Caco-2 (cell line): ENCODE measurements at regions not wholly inside any gene's neighbourhood (a gene's known extent, or its start where the extent isn't known, plus 50 kb on each side); places are given as distances from the start of the nearest gene placed in this dataset.

Source experiments
- BruUV-seq: library from RNA; stranded (reverse); fragments of 400-500 nt; replicated peaks from 2 replicates; lab custom pipeline; 2021; lab: Mats Ljungman, UMichigan
- CTCF ChIA-PET: fragments of 300-600 bp; sonication (Branson Sonifier 250); formaldehyde crosslinking; loops from one replicate; lab custom pipeline; 2022; ENCODE audit warnings: antibody characterized with exemption; lab: Charles Lee
- POLR2A ChIA-PET: fragments of 300-600 bp; sonication (Branson Sonifier 250); formaldehyde crosslinking; loops from one replicate; lab custom pipeline; 2022; ENCODE audit warnings: antibody characterized with exemption; lab: Charles Lee
- DNase-seq, 2 experiments: peaks; one replicate each; pipeline versions ENCODE4 v3.0.0 to v3.0.0-alpha.2; 2020 to 2022
- H3K27me3 ChIP-seq: replicated peaks from 2 replicates; pipeline ENCODE4 v1.6.0; 2011; ENCODE audit warnings: low read length; ENCODE audit not compliant: control insufficient read depth, insufficient read depth
- H3K36me3 ChIP-seq: 2 replicates; pipeline ENCODE4 v1.5.1; 2011; ENCODE audit warnings: low read length; ENCODE audit not compliant: control insufficient read depth, insufficient read depth
- H3K4me1 ChIP-seq: fragments of 250-450 bp; sonication (Bioruptor Pico); 2 replicates; pipeline ENCODE4 v1.5.1; 2020; ENCODE audit warnings: mild to moderate bottlenecking
- H3K4me3 ChIP-seq: 2 replicates; pipeline ENCODE4 v1.5.1; 2011; ENCODE audit warnings: low read depth, mild to moderate bottlenecking, control low read depth, low read length
- H3K9me3 ChIP-seq: fragments of 250-450 bp; sonication (Bioruptor Pico); 2 replicates; pipeline ENCODE4 v1.5.1; 2020; ENCODE audit warnings: mild to moderate bottlenecking, moderate library complexity
- H3K27ac Mint-ChIP-seq: one replicate; pipeline ENCODE4 v1.8.0; 2022; ENCODE audit warnings: mixed read lengths; ENCODE audit not compliant: unreplicated experiment
- H3K27me3 Mint-ChIP-seq: one replicate; pipeline ENCODE4 v1.8.0; 2022; ENCODE audit warnings: mixed read lengths; ENCODE audit not compliant: insufficient read depth, unreplicated experiment
- H3K36me3 Mint-ChIP-seq: one replicate; pipeline ENCODE4 v1.8.0; 2022; ENCODE audit warnings: mild to moderate bottlenecking, mixed read lengths; ENCODE audit not compliant: insufficient read depth, unreplicated experiment
- H3K4me1 Mint-ChIP-seq: one replicate; pipeline ENCODE4 v1.8.0; 2022; ENCODE audit warnings: low read depth, mixed read lengths; ENCODE audit not compliant: unreplicated experiment
- H3K4me3 Mint-ChIP-seq: one replicate; pipeline ENCODE4 v1.8.0; 2022; ENCODE audit warnings: mild to moderate bottlenecking, moderate library complexity, mixed read lengths; ENCODE audit not compliant: unreplicated experiment
- H3K9me3 Mint-ChIP-seq: one replicate; pipeline ENCODE4 v1.8.0; 2022; ENCODE audit warnings: mixed read lengths; ENCODE audit not compliant: unreplicated experiment
- intact Hi-C: fragments of 100-400 bp; cut with micrococcal nuclease; formaldehyde crosslinking; loops from one replicate; pipeline ENCODE4 v1.10.0; 2022; ENCODE audit not compliant: unreplicated experiment
- TF ChIP-seq, protein P1 (sequence below), 2 experiments: fragments of 200-600 bp in 1 of 2; IDR thresholded peaks; 1 replicate in 1 of 2; 2 replicates in 1 of 2; pipeline versions ENCODE4 v1.5.1 to v1.8.0; 2011 to 2022; ENCODE audit warnings: antibody characterized with exemption in 1 of 2, control low read depth in 1 of 2, inconsistent platforms in 1 of 2, low read depth in 1 of 2, low read length in 1 of 2, mild to moderate bottlenecking in 1 of 2, moderate library complexity in 1 of 2; ENCODE audit not compliant: insufficient read depth in 1 of 2, severe bottlenecking in 1 of 2, unreplicated experiment in 1 of 2

DNA sequence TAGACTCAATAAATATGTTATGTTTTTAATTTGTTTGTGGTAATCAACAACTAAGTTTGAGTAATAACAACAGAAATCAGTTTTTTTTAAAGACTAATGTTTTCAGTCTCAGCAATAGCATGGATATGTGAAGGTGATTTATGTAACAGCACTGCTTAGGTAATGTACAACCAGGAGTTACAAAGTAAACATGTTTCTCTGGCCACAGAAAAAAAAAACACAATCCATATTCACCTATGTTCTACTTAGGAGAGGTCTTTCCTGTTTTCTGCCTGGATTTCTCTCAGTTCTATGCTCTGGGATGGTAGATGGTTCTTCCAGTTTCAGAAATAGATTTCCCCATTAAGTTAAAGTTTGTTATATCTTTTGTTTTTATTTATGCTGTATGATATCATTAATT, 579.4 kb downstream of the SI start:
- H3K36me3 ChIP-seq = no peaks in the 10 kb centered on the region
- H3K9me3 ChIP-seq = no peaks in the 10 kb centered on the region
- Mint-ChIP-seq H3K4me3 (no peak overlapping the region), H3K27me3 (no peaks in the 10 kb centered on the region), H3K36me3 (no peaks in the 10 kb centered on the region), H3K27ac (no peak overlapping the region), H3K4me1 (no peaks in the 10 kb centered on the region), H3K9me3 (no peaks in the 10 kb centered on the region)
- ChIA-PET POLR2A (no interaction called here), CTCF (no interaction called here)
- no peaks in the 10 kb centered on the region for H3K27me3 ChIP-seq
- H3K4me3 ChIP-seq = no peak overlapping the region
- TF ChIP-seq, protein P1, sequence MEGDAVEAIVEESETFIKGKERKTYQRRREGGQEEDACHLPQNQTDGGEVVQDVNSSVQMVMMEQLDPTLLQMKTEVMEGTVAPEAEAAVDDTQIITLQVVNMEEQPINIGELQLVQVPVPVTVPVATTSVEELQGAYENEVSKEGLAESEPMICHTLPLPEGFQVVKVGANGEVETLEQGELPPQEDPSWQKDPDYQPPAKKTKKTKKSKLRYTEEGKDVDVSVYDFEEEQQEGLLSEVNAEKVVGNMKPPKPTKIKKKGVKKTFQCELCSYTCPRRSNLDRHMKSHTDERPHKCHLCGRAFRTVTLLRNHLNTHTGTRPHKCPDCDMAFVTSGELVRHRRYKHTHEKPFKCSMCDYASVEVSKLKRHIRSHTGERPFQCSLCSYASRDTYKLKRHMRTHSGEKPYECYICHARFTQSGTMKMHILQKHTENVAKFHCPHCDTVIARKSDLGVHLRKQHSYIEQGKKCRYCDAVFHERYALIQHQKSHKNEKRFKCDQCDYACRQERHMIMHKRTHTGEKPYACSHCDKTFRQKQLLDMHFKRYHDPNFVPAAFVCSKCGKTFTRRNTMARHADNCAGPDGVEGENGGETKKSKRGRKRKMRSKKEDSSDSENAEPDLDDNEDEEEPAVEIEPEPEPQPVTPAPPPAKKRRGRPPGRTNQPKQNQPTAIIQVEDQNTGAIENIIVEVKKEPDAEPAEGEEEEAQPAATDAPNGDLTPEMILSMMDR (IDR thresholded peaks at IDR 0.05; ENCODE audit: insufficient read depth in 1 of 2, low read depth in 1 of 2, low read length in 1 of 2, severe bottlenecking in 1 of 2, unreplicated experiment in 1 of 2) = no peak
- intact Hi-C loops = no loop called here
- H3K4me1 ChIP-seq = no peaks in the 10 kb centered on the region
- BruUV-seq = no TSS peak
- no peak for DNase-seq

DNA sequence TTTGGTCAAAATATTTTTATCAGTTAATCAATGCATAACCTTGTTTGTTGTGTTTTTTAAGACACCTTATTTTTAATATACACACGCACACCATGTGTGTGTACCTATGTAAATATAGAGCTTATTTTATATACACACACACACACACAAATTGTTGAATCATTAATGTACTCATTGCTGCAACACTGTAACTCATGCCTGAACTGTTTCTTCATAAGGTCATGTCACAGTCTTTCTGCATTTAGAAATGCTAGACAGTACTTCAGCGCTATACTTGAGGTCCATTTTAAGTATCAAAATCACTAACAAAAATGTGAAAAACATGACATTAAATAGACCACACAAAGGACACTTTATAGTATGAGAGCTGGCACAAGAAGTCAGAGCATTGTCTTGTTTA, 589.4 kb downstream of the SI start:
- no peaks in the 10 kb centered on the region for H3K4me1 ChIP-seq
- Mint-ChIP-seq H3K36me3 (no peaks in the 10 kb centered on the region), H3K4me1 (no peaks in the 10 kb centered on the region), H3K27ac (no peak overlapping the region), H3K9me3 (no peaks in the 10 kb centered on the region), H3K27me3 (no peaks in the 10 kb centered on the region), H3K4me3 (no peak overlapping the region)
- TF ChIP-seq, protein P1 (IDR thresholded peaks at IDR 0.05; ENCODE audit: insufficient read depth in 1 of 2, low read depth in 1 of 2, low read length in 1 of 2, severe bottlenecking in 1 of 2, unreplicated experiment in 1 of 2) = no peak
- no TSS peak for BruUV-seq
- H3K36me3 ChIP-seq = no peaks in the 10 kb centered on the region
- CTCF ChIA-PET = no interaction called here
- no peak for DNase-seq
- no peak overlapping the region for H3K4me3 ChIP-seq
- H3K27me3 ChIP-seq = no peaks in the 10 kb centered on the region
- POLR2A ChIA-PET = no interaction called here
- no peaks in the 10 kb centered on the region for H3K9me3 ChIP-seq
- intact Hi-C loops = no loop called here

DNA sequence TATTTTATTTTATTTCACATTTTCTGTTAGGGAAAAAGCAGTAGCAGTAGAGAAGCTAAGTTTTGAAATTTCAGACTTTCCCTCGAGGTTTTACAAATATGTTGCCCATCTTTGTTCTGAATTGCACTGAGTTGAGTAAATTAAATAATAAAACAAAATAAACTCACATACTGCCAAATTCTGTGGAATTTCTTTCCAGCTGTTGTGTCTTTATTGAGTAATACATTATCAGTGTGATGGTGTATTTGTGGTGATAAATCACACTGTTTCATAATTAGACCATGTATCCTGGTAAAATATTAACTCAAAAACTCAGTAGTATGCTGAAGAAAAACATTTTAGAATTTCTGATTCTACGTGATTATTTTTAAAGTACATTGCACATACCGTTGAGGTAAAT, 592.1 kb downstream of the SI start:
- no peak for DNase-seq
- Histone ChIP-seq H3K9me3 (no peaks in the 10 kb centered on the region), H3K4me1 (no peaks in the 10 kb centered on the region), H3K27me3 (no peaks in the 10 kb centered on the region), H3K36me3 (no peaks in the 10 kb centered on the region), H3K4me3 (no peak overlapping the region)
- Mint-ChIP-seq H3K4me3 (no peak overlapping the region), H3K27me3 (no peaks in the 10 kb centered on the region), H3K27ac (no peak overlapping the region), H3K4me1 (no peaks in the 10 kb centered on the region), H3K36me3 (no peaks in the 10 kb centered on the region), H3K9me3 (no peaks in the 10 kb centered on the region)
- POLR2A ChIA-PET = no interaction called here
- no TSS peak for BruUV-seq
- TF ChIP-seq, protein P1 (IDR thresholded peaks at IDR 0.05; ENCODE audit: insufficient read depth in 1 of 2, low read depth in 1 of 2, low read length in 1 of 2, severe bottlenecking in 1 of 2, unreplicated experiment in 1 of 2) = no peak
- intact Hi-C loops = no loop called here
- CTCF ChIA-PET = no interaction called here
